OCI-LY3 (cell line): ENCODE measurements at regions not wholly inside any gene's neighbourhood (a gene's known extent, or its start where the extent isn't known, plus 50 kb on each side); places are given as distances from the start of the nearest gene placed in this dataset.

Experiments used
- H2AFZ ChIP-seq: fragments of 200-600, 300-600 bp; shearing (Covaris generic); 2 replicates; pipeline ENCODE4 v1.6.0; 2014; ENCODE audit warnings: antibody characterized with exemption, low read depth, low read length
- H3K27ac ChIP-seq: fragments of 200-600, 300-600 bp; sonication (generic); 2 replicates; pipeline ENCODE4 v1.5.1; 2014; ENCODE audit warnings: mild to moderate bottlenecking, low read length, moderate library complexity, mixed read lengths
- H3K27me3 ChIP-seq: fragments of 200-600, 300-600 bp; sonication (generic); 2 replicates; pipeline ENCODE4 v1.6.1; 2014; ENCODE audit warnings: low read depth, low read length, mixed read lengths
- H3K36me3 ChIP-seq: fragments of 200-600, 300-600 bp; sonication (generic); replicated peaks from 2 replicates; pipeline ENCODE3; 2014; ENCODE audit warnings: low read depth, low read length, mixed read lengths
- H3K4me1 ChIP-seq: fragments of 300-600, 200-600 bp; sonication (generic); 2 replicates; pipeline ENCODE4 v1.6.1; 2014; ENCODE audit warnings: low read length, mixed read lengths
- H3K4me2 ChIP-seq: fragments of 200-600, 300-600 bp; sonication (generic); 2 replicates; pipeline ENCODE4 v1.6.1; 2014; ENCODE audit warnings: low read length, mixed read lengths
- H3K4me3 ChIP-seq: fragments of 300-600, 200-600 bp; sonication (generic); 2 replicates; pipeline ENCODE4 v1.5.1; 2014; ENCODE audit warnings: antibody characterized with exemption, mild to moderate bottlenecking, low read length, moderate library complexity
- H3K79me2 ChIP-seq: fragments of 300-600, 200-600 bp; shearing (Covaris generic); 2 replicates; pipeline ENCODE4 v1.6.1; 2014; ENCODE audit warnings: mild to moderate bottlenecking, low read length, mixed read lengths
- H3K9ac ChIP-seq: fragments of 300-600, 200-600 bp; shearing (Covaris generic); 2 replicates; pipeline ENCODE4 v1.6.0; 2014; ENCODE audit warnings: mild to moderate bottlenecking, low read length, moderate library complexity
- H3K9me3 ChIP-seq: fragments of 200-600, 300-600 bp; shearing (Covaris generic); 2 replicates; pipeline ENCODE4 v1.6.1; 2014; ENCODE audit warnings: low read length, mixed read lengths; ENCODE audit not compliant: insufficient read depth
- H4K20me1 ChIP-seq: fragments of 200-600, 300-600 bp; sonication (generic); 2 replicates; pipeline ENCODE4 v1.6.1; 2016; ENCODE audit warnings: low read length, mixed read lengths; ENCODE audit not compliant: insufficient read depth
- CTCF ChIP-seq: fragments of 200-600, 300-600 bp; sonication (generic); IDR thresholded peaks from 2 replicates; pipeline ENCODE4 v1.5.1; 2014; ENCODE audit warnings: antibody characterized with exemption, low read length, low read depth
- EZH2phosphoT487 ChIP-seq: fragments of 200-600 bp; shearing (Covaris generic); IDR thresholded peaks from 2 replicates; pipeline ENCODE4 v1.6.1; 2018; ENCODE audit warnings: antibody characterized with exemption, mixed run types, low read depth

GRCh38 chr10:107554333-107554732 is 389.8 kb upstream of the SORCS1 start:
- no peak overlapping the region for H2AFZ ChIP-seq
- no peaks in the 10 kb centered on the region for H3K79me2 ChIP-seq
- H3K36me3 ChIP-seq = no peaks in the 10 kb centered on the region
- no peak overlapping the region for H3K9ac ChIP-seq
- no peaks in the 10 kb centered on the region for H3K9me3 ChIP-seq
- TF ChIP-seq EZH2phosphoT487 (no peak), CTCF (no peak)
- no peak overlapping the region for H3K4me3 ChIP-seq
- peaks cover 14% of the 10 kb centered on the region for H3K4me1 ChIP-seq
- no peak overlapping the region for H3K4me2 ChIP-seq
- no peak overlapping the region for H3K27ac ChIP-seq
- no peaks in the 10 kb centered on the region for H4K20me1 ChIP-seq
- no peaks in the 10 kb centered on the region for H3K27me3 ChIP-seq

GRCh38 chr10:107553470-107553869 is 389.0 kb upstream of the SORCS1 start:
- Histone ChIP-seq H3K36me3 (no peaks in the 10 kb centered on the region), H2AFZ (no peak overlapping the region), H3K9ac (no peak overlapping the region), H3K79me2 (no peaks in the 10 kb centered on the region), H3K4me3 (no peak overlapping the region), H3K27ac (no peak overlapping the region), H4K20me1 (no peaks in the 10 kb centered on the region), H3K4me1 (peaks cover 14% of the 10 kb centered on the region), H3K27me3 (no peaks in the 10 kb centered on the region), H3K9me3 (no peaks in the 10 kb centered on the region), H3K4me2 (no peak overlapping the region)
- TF ChIP-seq CTCF (no peak), EZH2phosphoT487 (no peak)

GRCh38 chr10:107552963-107553362 is 388.5 kb upstream of the SORCS1 start:
- H3K9ac ChIP-seq = no peak overlapping the region
- no peaks in the 10 kb centered on the region for H3K79me2 ChIP-seq
- no peaks in the 10 kb centered on the region for H3K36me3 ChIP-seq
- H3K4me3 ChIP-seq = no peak overlapping the region
- H2AFZ ChIP-seq = no peak overlapping the region
- no peaks in the 10 kb centered on the region for H3K27me3 ChIP-seq
- peaks cover 14% of the 10 kb centered on the region for H3K4me1 ChIP-seq
- TF ChIP-seq CTCF (no peak), EZH2phosphoT487 (no peak)
- H4K20me1 ChIP-seq = no peaks in the 10 kb centered on the region
- H3K9me3 ChIP-seq = no peaks in the 10 kb centered on the region
- H3K4me2 ChIP-seq = no peak overlapping the region
- H3K27ac ChIP-seq = no peak overlapping the region

- no peak overlapping the region for H3K4me3 ChIP-seq
- TF ChIP-seq CTCF (no peak), EZH2phosphoT487 (no peak)
- no peaks in the 10 kb centered on the region for H3K27me3 ChIP-seq
- no peak overlapping the region for H3K27ac ChIP-seq
- H3K4me2 ChIP-seq = no peak overlapping the region
- no peaks in the 10 kb centered on the region for H4K20me1 ChIP-seq
- no peak overlapping the region for H3K9ac ChIP-seq
- H3K4me1 ChIP-seq = peaks cover 4% of the 10 kb centered on the region
- H3K9me3 ChIP-seq = no peaks in the 10 kb centered on the region
- H3K79me2 ChIP-seq = no peaks in the 10 kb centered on the region
- H2AFZ ChIP-seq = no peak overlapping the region
- H3K36me3 ChIP-seq = no peaks in the 10 kb centered on the region
Observed at GRCh38 chr10:107548301-107548700, 383.8 kb upstream of the SORCS1 start.
